HG03196 (cell line): ENCODE measurements at regions not wholly inside any gene's neighbourhood (a gene's known extent, or its start where the extent isn't known, plus 50 kb on each side); places are given as distances from the start of the nearest gene placed in this dataset.

Experiments
- ATAC-seq: cut with Tn5 transposase; IDR thresholded peaks from one replicate; pipeline ENCODE4 v1.9.1; 2021; ENCODE audit not compliant: unreplicated experiment

DNA sequence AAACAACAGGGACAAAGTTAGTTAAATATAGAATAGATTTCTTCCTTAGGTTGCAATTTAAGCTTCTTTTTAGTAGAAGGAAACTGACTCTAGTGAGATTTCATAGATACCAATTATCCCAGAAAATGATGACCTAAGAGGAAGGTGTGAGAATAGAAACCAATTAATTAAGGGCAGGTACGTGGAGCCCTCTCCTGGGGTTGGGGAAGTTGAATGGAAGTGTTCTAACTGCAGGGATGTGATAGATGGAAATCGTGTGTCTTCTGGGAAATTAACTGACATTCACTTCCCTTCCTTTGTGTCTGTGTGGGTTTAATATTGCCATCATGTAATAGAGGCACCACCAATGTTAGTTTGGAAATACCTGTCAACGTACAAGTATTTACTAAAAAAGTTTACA lies 204.1 kb upstream of the ANK2 start:
- no peak for ATAC-seq

DNA sequence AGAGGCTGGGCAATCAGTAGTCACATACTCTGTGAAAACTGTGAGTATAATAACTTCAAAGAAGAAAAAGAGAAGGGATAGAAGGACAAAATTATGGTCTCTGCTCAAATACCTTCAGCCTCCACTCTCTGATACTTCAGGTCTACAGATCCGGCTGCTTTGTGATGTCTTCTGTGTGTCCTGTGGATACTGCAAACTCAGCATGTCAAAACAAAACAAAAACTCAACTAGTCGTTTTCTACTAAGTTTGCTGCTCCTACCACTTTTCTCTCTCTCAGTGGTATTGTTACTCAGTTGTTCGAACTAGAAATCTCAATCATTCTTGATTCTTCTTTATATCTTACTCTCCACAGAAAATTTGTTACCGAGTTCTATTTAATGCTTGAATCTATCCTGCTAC lies 202.4 kb upstream of the ANK2 start:
- ATAC-seq, result no peak

DNA sequence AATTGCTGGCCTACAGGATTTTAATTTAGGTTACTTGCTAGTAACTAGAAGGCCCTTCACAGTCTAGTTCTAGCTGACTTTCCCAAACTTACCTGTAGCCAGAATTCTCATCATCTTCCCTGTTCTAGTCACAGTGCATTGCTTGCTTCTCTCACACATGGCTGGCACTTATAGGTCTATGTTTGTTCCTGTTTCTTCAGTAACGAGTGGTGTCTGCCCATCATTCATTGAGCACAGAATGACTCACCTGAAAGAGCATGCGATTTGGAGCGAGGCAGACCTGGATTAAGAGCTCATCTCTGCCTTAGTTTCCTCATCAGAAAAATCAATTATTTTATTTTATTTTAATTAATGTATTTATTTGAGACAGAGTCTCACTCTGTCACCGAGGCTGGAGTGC lies 201.7 kb upstream of the ANK2 start:
- no peak for ATAC-seq

GRCh38 chr4:112848911-112849310 lies 200.5 kb upstream of the ANK2 start:
- no peak for ATAC-seq

- no peak for ATAC-seq
Observed at GRCh38 chr4:112852601-112853000, 196.9 kb upstream of the ANK2 start.

- ATAC-seq, result no peak
Observed at GRCh38 chr4:112853662-112854256, 195.7 kb upstream of the ANK2 start.

DNA sequence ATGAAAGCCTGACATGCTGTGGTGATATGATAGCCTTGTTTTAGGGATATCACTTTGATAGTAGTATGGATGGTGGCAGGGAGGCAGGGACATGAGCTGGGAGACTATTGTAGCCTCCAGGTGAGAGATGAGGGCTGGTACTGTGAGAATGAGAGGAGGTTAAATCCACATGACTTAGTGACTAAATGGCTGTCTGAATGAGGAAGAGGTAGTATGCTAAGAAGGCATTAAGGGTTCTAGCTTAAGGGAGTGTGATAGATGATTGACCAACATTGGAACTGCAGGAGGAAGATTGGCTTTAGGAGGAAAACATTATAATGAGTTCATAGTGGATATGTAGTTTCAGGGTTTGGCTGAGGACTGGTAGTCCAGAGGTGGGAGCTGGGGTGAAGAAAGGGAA lies 195.0 kb upstream of the ANK2 start:
- ATAC-seq, result no peak

DNA sequence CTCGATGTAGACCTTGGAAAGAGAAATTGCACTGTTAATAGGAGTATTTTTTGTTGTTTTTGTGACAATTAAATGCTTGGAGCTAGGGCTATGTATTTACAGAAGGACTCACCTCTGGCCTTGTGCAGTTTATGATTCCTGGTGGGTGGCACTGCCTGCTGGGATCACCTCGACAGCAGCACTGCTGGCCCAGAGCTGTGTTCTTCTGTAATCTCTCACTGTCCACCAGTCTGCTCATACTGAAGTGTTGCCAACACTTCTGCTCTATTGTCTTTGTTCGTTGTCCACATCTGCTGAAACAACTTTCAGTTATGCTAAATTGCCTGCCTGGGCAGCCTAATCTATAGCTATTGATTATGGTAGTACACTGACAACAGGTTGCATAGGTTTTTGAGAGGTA lies 194.4 kb upstream of the ANK2 start:
- no peak for ATAC-seq

GRCh38 chr4:112857461-112857860 lies 192.0 kb upstream of the ANK2 start:
- no peak for ATAC-seq

DNA sequence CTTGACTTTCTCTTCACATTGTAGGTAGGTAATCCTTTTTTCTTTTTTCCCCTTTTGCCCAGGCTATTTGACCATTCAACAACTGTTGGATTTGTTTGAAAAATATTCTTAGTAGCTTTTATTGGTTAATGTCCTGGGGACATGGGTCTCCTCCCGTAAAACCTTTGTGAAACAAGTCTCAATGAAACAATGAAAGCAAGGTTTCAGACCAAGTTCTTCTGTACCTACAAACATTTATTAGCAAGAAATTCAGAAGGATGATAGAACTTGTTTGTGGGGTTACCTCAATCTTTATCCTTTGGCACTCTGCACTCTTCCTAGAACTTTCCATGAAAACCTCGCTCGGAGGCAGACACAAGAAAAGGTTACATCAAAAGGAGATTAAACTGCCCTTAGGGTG lies 190.7 kb upstream of the ANK2 start:
- no peak for ATAC-seq

DNA sequence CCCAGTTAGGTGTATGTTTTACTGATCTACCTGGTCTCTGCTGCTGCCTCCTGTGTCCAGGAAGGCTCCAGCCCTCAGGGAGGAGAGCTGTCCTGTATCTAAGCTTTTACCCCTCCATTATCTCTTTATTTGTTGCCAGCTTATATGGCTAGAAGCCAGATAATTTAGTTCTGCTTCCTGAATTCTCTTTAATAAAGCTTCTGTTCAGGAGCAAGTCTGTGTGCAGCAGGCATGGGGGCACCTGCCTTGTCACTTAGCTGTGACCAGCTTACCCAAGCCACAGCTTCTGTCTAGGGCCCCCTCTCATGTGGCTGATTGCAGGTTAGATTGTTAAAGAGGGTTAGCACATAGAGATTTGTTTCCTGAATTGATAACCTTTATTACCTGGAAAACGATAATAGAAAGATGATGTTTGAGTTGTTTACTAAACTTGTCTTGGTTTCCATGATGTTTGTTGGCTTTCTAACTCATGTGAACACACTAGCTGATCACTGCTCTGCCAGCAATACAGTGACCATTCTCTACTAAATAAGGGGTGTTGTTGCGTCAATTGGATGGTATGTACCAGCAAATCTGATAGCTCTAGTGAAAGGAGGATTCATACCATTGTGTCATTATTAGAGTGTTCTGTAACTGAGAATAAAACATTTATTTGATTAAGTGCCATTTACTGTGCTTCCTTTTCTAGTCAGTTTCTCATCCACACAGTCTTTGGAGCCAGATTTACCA lies 189.8 kb upstream of the ANK2 start:
- ATAC-seq, result no peak

GRCh38 chr4:112860830-112861690 lies 188.4 kb upstream of the ANK2 start:
- no peak for ATAC-seq

GRCh38 chr4:112861691-112862674 lies 187.5 kb upstream of the ANK2 start:
- ATAC-seq, result no peak

DNA sequence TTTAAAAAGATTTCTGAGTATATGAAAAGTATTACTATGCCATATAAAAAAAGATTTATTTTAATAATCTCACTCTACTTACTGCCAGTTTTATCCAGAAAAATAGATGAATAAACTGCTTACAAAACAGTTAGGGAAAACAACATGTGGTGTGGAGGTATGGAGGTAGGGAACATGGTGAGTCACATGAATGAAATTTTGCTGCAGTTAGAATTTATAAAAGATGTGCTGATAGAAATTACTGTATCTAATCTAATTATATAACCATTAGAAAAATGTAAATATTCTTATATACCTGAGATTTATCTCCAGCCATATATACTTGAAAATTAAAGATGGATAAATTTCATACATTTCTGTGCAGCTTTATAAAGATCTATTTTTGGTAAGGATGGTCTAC lies 184.0 kb upstream of the ANK2 start:
- no peak for ATAC-seq

- ATAC-seq, result no peak
Observed at GRCh38 chr4:112876316-112876715, 173.1 kb upstream of the ANK2 start.

GRCh38 chr4:112881842-112882241 lies 167.6 kb upstream of the ANK2 start:
- ATAC-seq, result no peak

DNA sequence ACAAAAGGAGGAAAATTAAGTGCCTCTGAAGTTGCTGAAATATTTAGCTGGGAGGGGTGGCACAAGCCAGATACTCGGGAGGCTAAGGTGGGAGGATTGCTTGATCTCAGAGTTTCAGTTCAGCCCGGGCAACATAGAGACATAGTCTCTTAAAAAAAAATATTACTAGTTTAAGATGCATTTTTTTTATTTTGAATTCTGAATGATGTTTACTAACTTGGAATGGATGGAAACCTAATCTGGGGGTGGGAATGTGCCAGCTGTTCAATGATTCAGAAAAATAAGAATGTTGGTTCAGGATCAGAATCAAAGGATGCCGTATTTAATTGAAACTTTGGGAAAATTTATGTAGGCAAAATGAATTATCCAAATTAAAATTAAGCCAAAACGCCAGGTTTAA lies 167.2 kb upstream of the ANK2 start:
- no peak for ATAC-seq

DNA sequence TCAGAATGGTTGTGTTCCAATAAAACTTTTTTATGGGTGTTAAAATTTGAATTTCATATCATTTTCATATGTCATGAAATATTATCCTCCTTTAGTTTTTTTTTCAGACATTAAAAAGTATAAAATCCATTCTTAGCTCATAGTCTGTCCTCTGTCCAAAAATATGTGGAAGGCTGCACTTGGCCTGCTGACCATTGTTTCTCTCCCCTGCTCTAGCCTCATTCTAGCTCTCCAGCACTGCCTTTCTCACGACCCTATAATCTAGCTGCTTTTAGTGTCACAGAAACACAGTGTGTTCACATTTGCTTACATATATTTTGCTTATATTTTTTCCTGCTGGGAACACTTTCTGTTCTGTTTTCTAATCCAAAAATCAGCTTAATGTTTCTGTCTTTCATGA lies 165.0 kb upstream of the ANK2 start:
- ATAC-seq, result no peak

DNA sequence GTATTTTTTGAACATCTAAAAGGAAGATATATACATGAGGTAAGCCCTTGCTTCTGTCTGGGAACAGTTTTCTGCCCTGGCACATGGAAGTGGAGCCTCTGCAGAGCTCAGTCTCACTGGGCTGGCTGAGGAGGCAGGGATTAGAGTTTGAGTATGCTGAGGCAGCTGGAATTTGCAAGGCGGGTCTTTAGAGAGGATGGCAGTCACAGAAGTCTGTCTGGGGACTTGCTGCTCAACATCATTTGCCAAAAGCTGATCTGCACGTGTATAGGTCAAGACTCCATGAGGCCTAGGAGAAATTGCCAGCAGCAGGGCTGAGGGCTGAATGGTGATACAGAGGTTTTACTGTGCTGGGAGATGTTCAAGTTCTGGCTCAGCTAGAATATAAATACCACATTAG lies 163.6 kb upstream of the ANK2 start:
- ATAC-seq, result no peak

DNA sequence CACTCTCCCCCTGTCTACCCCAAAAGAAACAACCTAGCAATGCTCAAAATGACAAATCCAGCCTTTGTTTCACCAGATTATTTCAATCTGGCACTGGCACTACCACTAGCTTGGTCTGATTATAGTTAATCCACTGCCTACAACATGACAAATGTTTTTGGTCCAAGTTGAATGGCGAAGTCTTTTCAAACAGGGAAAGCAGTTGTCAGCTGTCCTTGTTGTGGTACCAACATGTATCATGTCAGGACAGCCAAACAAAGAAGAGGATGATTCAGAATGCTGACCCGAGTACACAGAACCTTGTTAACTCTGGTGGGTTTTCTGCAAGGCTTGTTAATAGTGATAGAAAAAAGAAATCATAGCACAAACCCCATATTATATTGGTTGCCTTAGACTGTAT lies 160.8 kb upstream of the ANK2 start:
- ATAC-seq, result no peak

DNA sequence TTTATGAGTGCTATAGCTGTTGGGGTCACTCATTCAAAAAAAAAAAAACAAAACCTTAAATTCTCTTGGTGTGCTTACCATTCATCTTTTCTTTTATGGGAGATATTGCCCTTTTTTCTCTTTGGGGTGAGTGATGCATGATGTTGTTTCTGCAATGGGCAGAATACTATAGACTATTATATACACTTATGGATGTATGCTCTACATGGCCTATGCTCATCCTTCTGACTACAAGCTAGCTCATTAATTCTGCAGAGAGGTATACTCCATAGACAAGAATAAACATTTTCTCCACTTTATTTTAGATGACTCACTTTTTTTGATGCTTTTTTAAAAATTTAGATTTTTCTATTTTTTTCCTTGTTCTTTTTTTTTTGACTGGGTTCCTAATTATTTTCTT lies 160.3 kb upstream of the ANK2 start:
- ATAC-seq, result no peak
